ENCODE measurements at regions not wholly inside any gene's neighbourhood (a gene's known extent, or its start where the extent isn't known, plus 50 kb on each side); places are given as distances from the start of the nearest gene placed in this dataset.

- no peak for DNase-seq (ENCODE audit: low spot score)
- Histone ChIP-seq H3K27ac (no peak overlapping the region), H3K4me3 (no peak overlapping the region)
- TF ChIP-seq CTCF (IDR thresholded peaks at IDR 0.05), result no peak
These were observed 352.1 kb upstream of the MEIS2 start for GRCh38 chr15:37452498-37452897.

GRCh38 chr15:37480482-37480881, 380.1 kb upstream of the MEIS2 start:
- TF ChIP-seq CTCF (IDR thresholded peaks at IDR 0.05), result no peak
- Histone ChIP-seq H3K4me3 (no peak overlapping the region), H3K27ac (no peak overlapping the region)
- no peak for DNase-seq (ENCODE audit: low spot score)

GRCh38 chr15:37481126-37481525, 380.8 kb upstream of the MEIS2 start:
- Histone ChIP-seq H3K4me3 (no peak overlapping the region), H3K27ac (no peak overlapping the region)
- no peak for TF ChIP-seq CTCF (IDR thresholded peaks at IDR 0.05)
- DNase-seq (ENCODE audit: low spot score), result no peak

- H3K27ac ChIP-seq, result no peak overlapping the region
- no peak for DNase-seq (ENCODE audit: low spot score)
- TF ChIP-seq CTCF (IDR thresholded peaks at IDR 0.05), result no peak
- H3K4me3 ChIP-seq, result no peak overlapping the region
These were observed 383.4 kb upstream of the MEIS2 start for GRCh38 chr15:37483779-37484178.

GRCh38 chr15:37485056-37485455, 384.7 kb upstream of the MEIS2 start:
- TF ChIP-seq CTCF (IDR thresholded peaks at IDR 0.05), result no peak
- Histone ChIP-seq H3K4me3 (no peak overlapping the region), H3K27ac (no peak overlapping the region)
- DNase-seq (ENCODE audit: low spot score), result no peak

GRCh38 chr15:37490707-37491106, 390.4 kb upstream of the MEIS2 start:
- Histone ChIP-seq H3K27ac (no peak overlapping the region), H3K4me3 (no peak overlapping the region)
- DNase-seq (ENCODE audit: low spot score), result no peak
- TF ChIP-seq CTCF (IDR thresholded peaks at IDR 0.05), result no peak

- Histone ChIP-seq H3K4me3 (no peak overlapping the region), H3K27ac (no peak overlapping the region)
- TF ChIP-seq CTCF (IDR thresholded peaks at IDR 0.05), result no peak
- no peak for DNase-seq (ENCODE audit: low spot score)
These were observed 416.3 kb upstream of the MEIS2 start for GRCh38 chr15:37516621-37517020.

All from coronary artery (tissue), 2 donors.